HG02970 (cell line): ENCODE measurements at regions not wholly inside any gene's neighbourhood (a gene's known extent, or its start where the extent isn't known, plus 50 kb on each side); places are given as distances from the start of the nearest gene placed in this dataset.
"Not testable (repeated sequence)": the region's sequence is repeated elsewhere in the genome, so short reads cannot be mapped to it uniquely, and the experiment has no call there.

Experiments
- ATAC-seq: cut with Tn5 transposase; IDR thresholded peaks from one replicate; pipeline ENCODE4 v1.9.1; 2021; ENCODE audit warnings: mild to moderate bottlenecking, moderate library complexity, moderate number of reproducible peaks; ENCODE audit not compliant: unreplicated experiment, low FRiP score

- not testable (repeated sequence) for ATAC-seq
Observed at GRCh38 chr11:134719940-134720690, 308.1 kb upstream of the B3GAT1 start.

- no peak for ATAC-seq
Observed at GRCh38 chr11:134719397-134719796, 307.4 kb upstream of the B3GAT1 start.

- no peak for ATAC-seq
Observed at GRCh38 chr11:134716582-134716981, 304.5 kb upstream of the B3GAT1 start.

- no peak for ATAC-seq
Observed at GRCh38 chr11:134714021-134714656, 302.1 kb upstream of the B3GAT1 start.

DNA sequence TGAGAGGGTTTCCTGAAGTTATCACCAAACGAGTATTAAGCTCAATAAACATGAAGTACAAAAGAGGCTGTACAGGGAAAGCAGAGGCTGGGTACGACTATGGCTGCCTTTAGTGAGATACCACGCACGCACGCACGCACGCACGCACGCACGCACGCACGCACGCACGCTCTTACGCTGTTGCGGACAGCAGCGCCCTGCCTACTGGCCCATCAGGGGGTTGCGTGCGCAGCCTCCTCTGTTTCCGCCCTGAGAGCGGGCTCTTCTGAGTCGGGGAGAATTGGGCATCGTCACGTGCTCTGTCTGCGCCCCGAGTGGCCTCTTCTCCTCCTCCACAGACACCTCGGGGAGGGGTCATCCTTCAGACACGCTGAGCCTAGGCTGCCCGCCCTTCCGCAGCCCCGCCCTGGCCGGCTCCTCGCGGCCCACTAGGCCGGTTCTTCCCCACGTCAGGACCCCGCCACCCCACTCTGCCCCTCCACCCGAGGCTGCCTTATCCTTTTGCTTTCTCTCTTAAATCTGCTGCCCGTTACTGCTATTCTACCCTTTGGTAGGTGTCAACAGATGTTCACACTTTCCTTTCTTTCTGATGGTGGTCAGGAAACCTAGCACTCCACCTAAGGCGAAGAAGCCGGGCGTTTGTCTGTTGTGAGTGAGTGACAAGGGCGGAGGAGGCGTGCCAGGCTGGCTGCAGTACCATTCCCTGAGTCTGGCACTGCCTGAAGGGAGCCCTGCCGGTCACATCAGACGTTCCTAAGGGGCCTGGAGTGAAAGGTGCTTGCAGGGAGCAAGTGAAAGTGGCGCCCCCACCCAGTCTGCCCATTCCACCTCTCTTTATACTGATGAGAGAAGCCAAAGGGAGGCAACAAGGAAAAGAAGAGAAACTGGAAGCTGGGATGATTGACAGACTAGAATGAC, 300.4 kb upstream of the B3GAT1 start:
- no peak for ATAC-seq

DNA sequence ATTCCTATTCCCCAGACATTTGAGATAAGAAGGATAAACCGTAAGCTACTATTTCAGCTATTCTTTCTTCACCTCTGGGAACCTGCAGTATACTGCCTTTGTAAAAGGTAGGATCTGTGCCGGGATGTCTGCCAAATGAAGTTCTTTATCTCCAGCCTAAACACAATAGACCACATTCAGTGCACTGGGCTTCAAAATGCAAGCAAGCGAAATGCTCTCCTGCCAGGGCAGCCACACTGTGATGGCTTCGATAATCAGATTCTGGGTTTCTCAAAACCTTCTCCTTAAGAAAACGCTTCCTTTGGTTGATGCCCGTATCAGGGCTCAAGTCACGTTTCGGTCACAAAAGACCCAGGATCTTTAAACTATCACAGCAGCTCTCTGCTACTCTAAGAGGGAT, 299.5 kb upstream of the B3GAT1 start:
- no peak for ATAC-seq

GRCh38 chr11:134710861-134711407, 298.9 kb upstream of the B3GAT1 start:
- ATAC-seq: no peak

- no peak for ATAC-seq
Observed at GRCh38 chr11:134705858-134706257, 293.8 kb upstream of the B3GAT1 start.

DNA sequence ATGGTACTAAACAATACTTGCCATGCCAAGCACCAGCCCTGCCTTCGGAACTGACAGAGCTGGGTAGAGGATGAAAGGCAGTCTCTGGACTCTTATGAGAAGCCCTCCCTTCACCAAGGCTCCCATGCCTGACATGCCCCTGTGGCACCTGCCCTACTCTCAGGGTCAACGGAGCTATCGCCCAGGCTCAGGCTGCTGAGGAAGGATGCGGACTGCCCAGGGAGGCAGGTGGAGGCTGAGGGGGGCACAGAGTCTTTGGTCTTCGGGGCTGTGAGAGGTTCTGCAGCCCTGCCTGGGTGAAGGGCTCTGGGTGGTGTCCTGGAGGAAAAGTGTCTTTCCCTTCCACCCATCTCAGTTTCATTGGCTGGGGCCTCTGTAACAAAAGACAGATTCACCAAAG, 290.8 kb upstream of the B3GAT1 start:
- ATAC-seq: no peak

DNA sequence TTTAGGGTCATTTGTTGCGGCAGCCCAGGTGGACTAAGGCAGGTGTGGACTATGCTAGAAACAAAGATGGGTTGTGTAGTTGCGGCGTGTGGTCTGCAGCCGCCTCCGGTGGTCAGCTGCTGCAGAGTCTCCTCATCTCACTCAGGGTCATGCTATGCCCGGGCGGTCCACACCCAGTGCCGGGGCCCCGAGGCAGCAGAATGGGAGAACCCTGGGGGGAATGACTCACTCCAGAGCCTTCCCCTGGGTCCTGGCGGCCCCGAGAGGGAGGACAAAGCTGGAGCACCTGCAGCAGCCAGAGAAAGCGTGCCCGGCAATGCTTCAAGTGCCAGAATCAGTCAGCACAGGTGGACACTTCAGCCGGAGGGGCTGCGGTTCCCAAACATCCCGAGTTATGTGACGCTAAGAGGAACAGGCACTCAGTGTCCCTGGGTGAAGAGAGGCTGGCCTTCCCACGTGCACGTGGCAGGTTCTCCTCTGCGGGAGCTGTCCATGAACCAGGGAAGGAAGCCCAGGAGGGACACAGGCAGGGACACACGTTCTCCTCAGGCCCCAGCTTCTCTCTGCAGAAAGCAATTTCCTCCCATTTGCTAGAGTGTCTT, 289.6 kb upstream of the B3GAT1 start:
- no peak for ATAC-seq

GRCh38 chr11:134700101-134700640, 288.1 kb upstream of the B3GAT1 start:
- ATAC-seq: no peak

GRCh38 chr11:134696455-134696854, 284.4 kb upstream of the B3GAT1 start:
- no peak for ATAC-seq

GRCh38 chr11:134691985-134692384, 279.9 kb upstream of the B3GAT1 start:
- no peak for ATAC-seq

GRCh38 chr11:134691295-134691873, 279.3 kb upstream of the B3GAT1 start:
- no peak for ATAC-seq

DNA sequence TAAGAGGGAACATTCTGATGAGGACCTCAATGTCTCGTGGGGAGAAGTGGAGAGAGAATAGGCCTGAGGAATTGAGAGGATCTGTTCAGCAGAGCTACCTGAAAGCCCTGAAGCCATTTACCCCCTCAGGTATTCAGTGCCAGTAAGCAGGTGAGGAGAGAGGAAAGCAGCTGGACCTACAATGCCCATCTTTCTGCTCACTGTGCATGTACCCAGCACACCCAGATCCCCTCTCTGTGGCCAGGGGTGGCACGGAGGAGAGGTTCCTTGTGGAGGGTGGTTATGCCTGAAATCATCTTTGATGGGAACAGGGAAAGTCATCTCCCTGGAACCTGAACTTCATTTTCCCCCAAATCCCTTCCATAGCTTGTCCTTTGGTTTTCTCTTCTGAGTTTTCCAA, 277.8 kb upstream of the B3GAT1 start:
- no peak for ATAC-seq

- no peak for ATAC-seq
Observed at GRCh38 chr11:134687548-134687947, 275.5 kb upstream of the B3GAT1 start.

DNA sequence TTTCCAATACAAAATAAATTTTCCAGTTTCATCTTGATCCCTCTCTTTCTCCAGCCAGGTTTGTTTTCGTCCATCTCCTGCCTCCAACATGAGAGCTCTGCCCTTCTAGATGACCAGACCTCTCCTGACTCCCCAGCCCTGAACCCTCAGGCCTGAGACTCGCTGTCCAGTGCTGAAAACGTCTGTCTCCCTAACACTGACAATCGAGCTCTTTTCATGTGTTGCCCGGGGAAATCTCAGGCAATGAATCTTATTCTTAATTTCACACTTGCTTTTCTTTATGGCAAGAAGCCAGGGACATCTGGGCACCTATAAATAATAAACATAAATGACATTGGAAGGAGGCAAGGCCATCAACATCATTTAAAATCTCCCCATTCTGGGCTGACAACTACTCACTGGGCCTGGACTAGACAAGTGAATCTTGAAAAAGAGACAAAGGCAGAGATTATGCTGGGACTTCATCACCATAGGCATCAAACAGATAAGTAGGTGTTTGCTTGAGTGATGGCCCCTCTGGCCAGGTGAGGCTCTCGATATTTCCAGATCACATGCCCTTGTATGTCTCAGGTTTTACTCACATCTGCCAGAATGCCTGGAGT, 274.5 kb upstream of the B3GAT1 start:
- ATAC-seq: no peak

GRCh38 chr11:134685793-134686380, 273.8 kb upstream of the B3GAT1 start:
- ATAC-seq: no peak

GRCh38 chr11:134684576-134684975, 272.5 kb upstream of the B3GAT1 start:
- ATAC-seq: no peak
